GM19035 (cell line): ENCODE measurements at regions not wholly inside any gene's neighbourhood (a gene's known extent, or its start where the extent isn't known, plus 50 kb on each side); places are given as distances from the start of the nearest gene placed in this dataset.

Source experiments
- ATAC-seq: cut with Tn5 transposase; IDR thresholded peaks from one replicate; pipeline ENCODE4 v1.9.1; 2021; ENCODE audit not compliant: unreplicated experiment

DNA sequence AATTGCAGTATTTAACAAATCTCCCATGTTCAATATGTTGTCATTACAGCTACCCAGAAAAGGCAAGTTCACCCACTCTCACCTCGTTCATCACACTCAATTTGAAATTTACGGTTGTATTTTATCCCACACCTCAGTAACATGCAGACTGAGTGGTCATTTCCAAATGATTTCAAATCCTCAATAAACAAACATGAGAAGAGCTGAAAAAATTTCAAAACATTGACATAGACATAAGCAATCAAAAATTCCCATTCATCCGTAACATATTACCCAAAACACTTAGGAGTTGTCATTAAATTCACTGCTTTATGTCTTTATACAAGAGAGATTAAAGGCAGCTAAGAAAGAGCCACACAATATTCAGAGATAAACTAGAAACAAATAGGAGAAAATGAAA is 61.7 kb upstream of the NEBL start:
- no peak for ATAC-seq

DNA sequence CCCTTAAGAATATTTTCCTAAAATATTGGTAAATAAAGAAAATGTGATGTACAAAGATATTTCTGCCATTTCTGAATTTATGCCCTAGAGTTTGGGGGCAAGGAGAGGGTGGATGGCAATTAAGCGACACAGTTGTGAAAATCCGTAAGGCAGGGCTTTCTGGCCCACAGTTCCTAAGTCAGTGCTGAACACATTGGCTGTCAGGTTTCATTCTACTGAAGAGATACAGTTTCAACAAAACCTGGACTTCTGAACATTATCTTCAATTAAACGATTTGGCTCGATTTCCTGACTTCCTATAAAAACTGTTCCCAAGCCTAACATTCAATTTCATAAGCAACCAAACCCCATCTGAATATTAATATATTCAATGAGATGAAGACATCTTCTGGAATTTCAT is 61.1 kb upstream of the NEBL start:
- ATAC-seq, result no peak

DNA sequence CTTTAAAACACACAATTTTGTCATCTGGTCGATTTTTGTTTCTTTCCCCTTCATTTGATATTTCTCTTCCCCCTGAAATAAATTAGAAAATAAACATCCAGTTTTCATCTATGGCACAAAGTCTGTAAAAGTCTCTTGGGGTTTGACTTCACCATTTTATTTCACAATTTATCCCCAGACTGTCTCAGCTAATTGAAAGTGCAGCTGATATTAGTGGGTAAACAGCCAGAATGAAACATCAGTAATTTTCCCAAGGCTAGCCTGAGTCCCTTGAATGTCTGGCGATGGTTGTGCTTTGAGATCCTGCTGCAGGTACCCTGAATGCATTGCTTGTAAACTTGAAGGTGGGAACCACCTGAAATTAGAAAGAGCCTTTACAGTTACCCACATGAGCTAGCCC is 60.6 kb upstream of the NEBL start:
- ATAC-seq, result no peak

DNA sequence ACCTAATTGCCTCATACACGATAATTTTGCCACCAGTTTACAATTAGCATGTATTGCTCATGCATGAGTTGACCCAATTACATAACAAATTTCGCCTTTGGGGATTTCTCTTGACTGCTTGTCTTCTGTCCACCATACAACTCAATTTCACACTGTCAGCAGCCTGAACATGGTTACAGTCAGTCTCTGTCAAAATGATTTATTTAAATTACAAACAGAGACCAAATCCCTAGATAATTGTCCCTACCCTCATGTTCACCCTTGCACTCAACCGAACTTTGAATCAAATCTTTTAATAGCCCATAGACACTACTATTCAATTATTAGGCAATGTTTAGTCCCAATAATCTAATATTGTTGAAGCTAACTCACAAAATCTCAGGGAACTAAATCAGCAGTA is 59.7 kb upstream of the NEBL start:
- no peak for ATAC-seq

DNA sequence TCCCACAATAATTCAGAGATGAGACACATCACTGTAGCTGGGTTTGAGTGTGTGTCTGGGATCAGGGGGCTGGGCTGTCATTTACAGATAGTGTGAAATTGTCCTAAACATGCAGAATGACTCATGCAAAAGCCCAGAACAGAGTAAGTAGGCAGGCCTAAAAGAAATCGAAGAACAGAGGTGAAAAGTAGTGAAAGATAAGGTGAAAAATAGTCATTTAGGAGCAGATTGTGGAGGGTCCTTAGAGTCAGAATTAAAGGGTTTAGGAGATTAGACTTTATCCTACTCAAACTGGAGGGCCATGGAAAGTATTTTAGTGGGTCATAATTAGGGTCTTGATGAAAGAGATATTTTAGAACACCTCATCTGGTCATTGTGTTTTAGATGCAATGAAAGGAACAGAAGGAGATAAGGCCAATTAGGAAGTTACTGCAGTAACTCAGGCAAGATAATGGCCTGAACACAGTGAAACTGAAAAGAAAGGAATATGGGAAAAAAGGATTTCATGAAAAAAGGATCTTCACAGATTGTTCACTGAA is 58.3 kb upstream of the NEBL start:
- ATAC-seq, result no peak

DNA sequence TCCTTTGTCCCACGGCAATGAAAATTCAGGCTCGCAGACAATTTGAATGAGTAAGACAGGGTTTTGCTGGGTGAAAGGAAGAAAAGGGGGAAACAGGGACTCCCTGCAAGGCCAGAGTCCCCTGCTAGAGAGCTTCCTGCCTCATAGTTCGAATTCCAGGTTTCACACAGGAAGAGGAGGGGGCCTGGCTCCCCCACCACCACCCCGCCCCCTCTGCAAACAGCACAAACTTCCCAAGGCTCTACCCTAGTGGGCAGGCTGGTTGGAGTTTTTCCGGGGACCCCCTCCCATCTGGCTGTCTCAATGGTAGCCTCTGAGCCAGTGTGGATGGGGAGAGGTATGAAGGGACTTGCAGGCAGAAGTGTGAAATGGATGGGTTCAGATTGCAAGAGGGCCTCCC is 57.4 kb upstream of the NEBL start:
- no peak for ATAC-seq

DNA sequence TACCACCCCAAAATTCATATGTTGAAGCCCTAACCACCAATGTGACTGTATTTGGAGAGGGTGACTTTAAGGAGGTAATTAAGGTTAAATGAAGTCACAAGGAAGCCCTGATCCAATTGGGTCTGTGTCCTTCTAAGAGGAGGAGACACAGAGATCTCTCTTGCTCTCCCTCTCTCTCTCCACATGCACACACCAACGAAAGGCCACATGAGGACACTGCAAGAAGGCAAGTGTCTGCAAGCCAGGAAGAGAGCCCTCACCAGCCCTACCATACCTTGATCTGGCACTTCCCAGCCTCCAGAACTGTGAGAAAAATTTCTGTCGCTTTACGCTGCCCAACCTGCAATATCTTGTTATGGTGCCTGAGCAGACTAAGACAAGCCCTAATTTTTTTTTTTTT is 56.0 kb upstream of the NEBL start:
- ATAC-seq, result no peak

DNA sequence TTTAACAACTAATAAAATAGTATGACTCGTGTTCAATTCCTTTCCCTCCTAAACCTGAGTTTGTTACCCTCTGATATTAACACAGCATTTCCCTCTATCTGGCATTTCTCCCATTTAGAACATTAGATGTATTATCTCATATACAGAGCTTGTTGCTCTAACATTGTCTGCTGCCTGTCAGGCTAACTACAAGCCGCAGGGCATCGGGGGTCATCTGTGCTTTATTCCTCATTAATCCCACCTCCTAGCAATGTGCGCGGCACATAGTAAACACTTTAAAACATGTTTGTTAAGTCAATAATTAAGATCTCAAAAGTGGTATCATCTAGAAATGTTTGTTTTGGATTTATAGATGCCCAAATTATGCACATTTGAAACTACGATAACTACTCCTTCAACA is 52.9 kb upstream of the NEBL start:
- no peak for ATAC-seq

DNA sequence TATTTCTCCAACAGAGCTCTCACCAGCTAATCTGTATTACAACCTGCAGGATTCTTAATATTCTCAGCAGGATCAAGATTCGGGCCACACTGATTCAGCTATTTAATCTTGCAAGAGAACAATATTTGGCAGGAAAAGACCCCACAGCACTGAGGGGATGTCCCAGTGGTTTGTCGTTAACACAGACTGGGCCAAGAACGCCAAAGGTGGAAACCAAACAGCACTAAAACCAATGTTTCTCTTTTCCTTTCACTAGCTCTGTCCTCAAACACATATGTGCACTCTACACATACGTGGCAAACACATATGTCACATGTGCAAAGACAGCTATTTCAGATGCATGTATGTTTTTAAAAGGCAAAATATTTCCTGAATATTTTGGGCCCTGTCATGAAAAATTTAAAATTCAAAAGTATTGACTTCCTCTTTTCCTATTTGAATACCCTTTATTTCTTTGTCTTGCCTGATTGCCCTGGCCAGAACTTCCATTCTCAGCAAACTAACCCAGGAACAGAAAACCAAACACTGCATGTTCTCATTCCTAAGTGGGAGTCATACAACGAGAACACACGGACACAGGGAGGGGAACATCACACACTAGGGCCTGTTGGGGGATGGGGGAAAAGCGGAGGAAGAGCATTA is 51.7 kb upstream of the NEBL start:
- ATAC-seq, result peak; percentile 83
